GM20000 (cell line): ENCODE measurements at regions not wholly inside any gene's neighbourhood (a gene's known extent, or its start where the extent isn't known, plus 50 kb on each side); places are given as distances from the start of the nearest gene placed in this dataset.

Source experiments
- DNase-seq: peaks from one replicate; pipeline ENCODE4 v3.0.0; 2012; ENCODE audit warnings: low spot score
- TF ChIP-seq, protein P1 (sequence below): IDR thresholded peaks from 2 replicates; pipeline ENCODE4 v1.5.1; 2012; ENCODE audit warnings: mild to moderate bottlenecking, control low read depth; ENCODE audit errors: extremely low read depth, missing control alignments

DNA sequence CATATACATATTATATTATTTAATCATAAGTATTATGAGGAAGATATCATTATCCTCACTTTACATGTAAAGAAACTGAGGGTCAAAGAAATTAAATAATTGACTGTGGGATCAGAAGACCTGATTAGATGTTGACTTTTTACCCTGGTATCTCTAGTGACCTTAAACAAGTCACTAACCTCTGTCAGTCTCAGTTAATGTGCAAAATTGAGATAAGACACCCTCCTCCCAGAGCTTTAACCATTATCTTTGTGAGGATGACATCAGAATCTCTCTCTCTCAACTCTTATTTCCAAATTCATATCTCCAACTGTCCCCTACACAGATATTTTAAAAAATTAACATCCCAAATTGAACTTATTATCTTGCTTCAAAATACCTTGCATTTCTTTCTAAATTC lies 177.8 kb downstream of the KLHL28 start:
- no peak for DNase-seq
- TF ChIP-seq, protein P1, sequence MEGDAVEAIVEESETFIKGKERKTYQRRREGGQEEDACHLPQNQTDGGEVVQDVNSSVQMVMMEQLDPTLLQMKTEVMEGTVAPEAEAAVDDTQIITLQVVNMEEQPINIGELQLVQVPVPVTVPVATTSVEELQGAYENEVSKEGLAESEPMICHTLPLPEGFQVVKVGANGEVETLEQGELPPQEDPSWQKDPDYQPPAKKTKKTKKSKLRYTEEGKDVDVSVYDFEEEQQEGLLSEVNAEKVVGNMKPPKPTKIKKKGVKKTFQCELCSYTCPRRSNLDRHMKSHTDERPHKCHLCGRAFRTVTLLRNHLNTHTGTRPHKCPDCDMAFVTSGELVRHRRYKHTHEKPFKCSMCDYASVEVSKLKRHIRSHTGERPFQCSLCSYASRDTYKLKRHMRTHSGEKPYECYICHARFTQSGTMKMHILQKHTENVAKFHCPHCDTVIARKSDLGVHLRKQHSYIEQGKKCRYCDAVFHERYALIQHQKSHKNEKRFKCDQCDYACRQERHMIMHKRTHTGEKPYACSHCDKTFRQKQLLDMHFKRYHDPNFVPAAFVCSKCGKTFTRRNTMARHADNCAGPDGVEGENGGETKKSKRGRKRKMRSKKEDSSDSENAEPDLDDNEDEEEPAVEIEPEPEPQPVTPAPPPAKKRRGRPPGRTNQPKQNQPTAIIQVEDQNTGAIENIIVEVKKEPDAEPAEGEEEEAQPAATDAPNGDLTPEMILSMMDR: no peak

DNA sequence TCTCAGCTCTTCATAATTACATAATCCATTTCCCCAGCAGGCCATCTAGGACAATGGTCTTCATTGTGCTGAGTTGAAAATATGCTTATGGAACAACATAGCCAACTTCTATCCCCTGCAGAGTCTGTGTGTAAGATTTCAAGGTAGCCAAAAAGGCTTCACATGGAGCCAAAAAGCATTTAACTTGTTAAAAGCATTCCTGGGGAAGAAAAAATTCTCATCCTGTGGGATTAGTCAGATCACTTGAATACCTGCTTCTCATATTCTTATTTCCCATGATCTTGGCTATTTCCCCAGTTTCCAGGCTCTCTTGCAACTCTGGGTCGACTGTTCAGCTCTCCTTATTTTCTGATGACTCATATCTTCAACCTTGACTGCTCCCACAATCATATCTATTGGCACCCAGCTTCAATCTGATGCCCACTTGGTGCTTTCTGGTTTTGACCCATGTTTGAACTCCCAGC lies 178.9 kb downstream of the KLHL28 start:
- DNase-seq: no peak
- TF ChIP-seq, protein P1: no peak

DNA sequence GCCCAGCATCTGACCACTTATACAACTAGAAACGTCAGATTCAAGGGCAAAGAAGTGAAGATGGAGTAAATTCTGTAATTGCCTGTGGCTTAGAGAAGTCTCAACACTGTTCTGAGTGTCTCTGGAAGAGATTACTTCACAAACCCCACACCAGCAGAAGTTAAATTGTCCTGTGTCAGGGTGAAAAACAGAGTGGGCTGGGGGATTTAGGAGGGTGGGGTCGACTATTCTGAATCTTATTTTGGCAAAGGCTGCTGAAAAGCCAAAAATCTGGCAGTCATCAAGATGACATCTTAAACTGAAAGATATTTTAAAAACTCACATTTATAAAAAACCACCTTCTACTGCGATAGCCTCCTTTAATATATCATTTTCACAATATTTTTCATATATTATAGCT lies 180.8 kb downstream of the KLHL28 start:
- TF ChIP-seq, protein P1: no peak

DNA sequence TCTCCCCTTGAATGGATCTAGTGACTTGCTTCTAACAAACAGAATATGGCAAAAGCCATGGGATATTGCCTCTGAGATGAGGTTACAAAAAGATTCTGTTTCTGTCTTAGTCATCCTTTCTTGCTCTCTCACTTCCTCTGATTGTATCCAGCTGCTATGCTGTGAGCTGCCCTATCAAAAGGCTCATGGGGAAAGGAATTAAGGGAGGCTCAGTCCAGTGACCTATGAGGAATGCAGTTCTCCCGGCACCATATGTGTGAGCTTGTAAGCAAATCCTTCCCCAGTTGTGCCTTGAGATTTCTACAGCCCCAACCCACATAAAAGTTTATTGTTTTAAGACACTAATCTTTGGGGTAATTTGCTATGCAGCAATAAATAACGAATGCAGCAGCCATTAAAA lies 183.1 kb downstream of the KLHL28 start:
- DNase-seq: no peak

More for the DNA sequence above, 180.8 kb downstream of the KLHL28 start:
- DNase-seq: no peak

DNA sequence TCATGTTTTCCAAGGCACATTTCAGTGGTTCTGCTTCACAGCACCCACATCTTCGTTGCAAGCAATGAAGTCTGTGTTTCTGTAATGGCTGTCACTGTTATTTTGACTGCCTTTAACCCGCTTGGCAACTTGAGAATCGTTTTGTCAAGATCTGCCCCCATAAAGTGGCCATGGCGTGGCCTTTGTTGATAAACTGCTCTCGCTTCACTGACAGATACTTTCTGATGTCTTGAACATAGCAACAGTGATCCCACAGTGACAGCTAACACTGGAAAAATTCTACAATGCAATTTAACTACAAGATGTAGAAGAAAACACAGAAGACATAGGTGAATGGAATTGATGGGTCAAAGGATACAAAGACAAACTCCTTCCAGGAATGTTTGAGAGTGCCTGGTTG lies 184.2 kb downstream of the KLHL28 start:
- TF ChIP-seq, protein P1: no peak

More for the DNA sequence above, 183.1 kb downstream of the KLHL28 start:
- TF ChIP-seq, protein P1: no peak

DNA sequence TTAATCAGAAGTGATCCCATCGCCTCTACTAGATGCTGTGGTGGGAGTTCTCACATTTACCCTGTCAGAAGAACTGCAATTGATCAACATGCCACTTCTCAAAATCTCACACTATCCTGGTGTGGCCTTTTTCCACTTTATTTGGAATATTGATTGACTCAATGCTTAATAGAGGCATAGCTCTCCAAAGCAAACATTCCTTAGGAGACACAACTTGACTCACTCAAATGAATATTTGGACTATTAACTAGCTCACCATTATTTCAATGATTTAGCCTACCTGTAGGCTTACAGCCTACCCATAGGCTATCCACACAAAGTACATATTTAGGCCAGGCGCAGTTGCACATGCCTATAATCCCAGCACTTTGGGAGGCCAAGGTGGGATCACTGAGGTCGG lies 186.5 kb downstream of the KLHL28 start:
- TF ChIP-seq, protein P1: no peak
- DNase-seq: no peak

More for the DNA sequence above, 184.2 kb downstream of the KLHL28 start:
- DNase-seq: no peak

DNA sequence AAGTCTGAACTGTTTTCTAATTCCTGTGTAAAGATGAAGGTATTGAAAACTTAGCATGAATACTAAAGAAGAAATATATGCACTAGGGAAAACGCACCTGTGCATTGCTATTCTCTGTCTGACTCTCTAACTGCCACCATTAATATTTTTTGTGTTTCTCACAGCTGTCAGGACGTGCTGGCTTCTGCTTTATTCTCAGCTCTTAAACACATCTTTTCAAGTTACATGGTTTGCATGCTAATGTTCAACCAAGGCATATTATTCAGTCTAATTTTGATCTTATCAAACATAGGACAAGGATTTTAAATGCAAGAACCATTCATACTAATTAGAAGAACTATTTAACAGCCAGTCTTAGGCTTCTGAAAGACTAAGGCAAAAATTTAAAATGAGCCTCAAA lies 187.4 kb downstream of the KLHL28 start:
- no peak for DNase-seq
- TF ChIP-seq, protein P1: no peak

DNA sequence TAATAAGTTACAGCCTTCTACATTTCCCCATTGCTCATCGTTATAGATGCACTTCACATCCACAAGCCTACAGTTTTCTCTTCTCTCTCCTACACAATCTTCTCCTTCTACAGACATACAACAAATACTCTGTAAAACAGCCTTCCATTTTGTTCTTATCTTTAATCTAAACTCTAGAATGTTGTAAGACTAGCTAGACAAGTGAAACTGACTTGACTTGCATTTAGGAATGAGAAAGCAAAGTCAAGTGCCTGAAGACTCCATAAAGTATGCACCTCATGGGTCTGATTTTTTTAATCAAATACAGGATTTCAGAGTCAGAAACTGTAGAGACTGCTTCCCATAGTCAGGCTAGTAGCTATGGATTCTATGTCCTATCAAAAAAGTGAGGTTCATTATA lies 190.3 kb downstream of the KLHL28 start:
- no peak for DNase-seq
- TF ChIP-seq, protein P1: no peak
